SK-N-MC (cell line): ENCODE measurements at regions not wholly inside any gene's neighbourhood (a gene's known extent, or its start where the extent isn't known, plus 50 kb on each side); places are given as distances from the start of the nearest gene placed in this dataset.
A peak's percentile ranks its signal among the peaks of the same experiment; 100 is the strongest.
"Not testable (repeated sequence)": the region's sequence is repeated elsewhere in the genome, so short reads cannot be mapped to it uniquely, and the experiment has no call there.

Experiments
- DNase-seq: peaks from one replicate; pipeline ENCODE4 v3.0.0-alpha.2; 2011; ENCODE audit warnings: low read depth, low spot score
- H3K27ac ChIP-seq: fragments of 200-600 bp; sonication (generic); 2 replicates; pipeline ENCODE4 v1.5.1; 2016; ENCODE audit warnings: mixed run types
- H3K36me3 ChIP-seq: fragments of 200-600 bp; sonication (generic); 2 replicates; pipeline ENCODE4 v1.6.1; 2017; ENCODE audit warnings: antibody characterized with exemption, low read length, mixed read lengths; ENCODE audit not compliant: insufficient read depth
- H3K4me3 ChIP-seq: fragments of 200-600 bp; sonication (generic); 2 replicates; pipeline ENCODE4 v1.5.1; 2016
- H3K9ac ChIP-seq: fragments of 200-600 bp; sonication (generic); 2 replicates; pipeline ENCODE4 v1.8.0; 2017; ENCODE audit warnings: mixed run types, mixed read lengths; ENCODE audit not compliant: insufficient read length
- H3K9me3 ChIP-seq: fragments of 200-600 bp; sonication (generic); 2 replicates; pipeline ENCODE4 v1.6.1; 2017; ENCODE audit warnings: low read depth, mild to moderate bottlenecking, antibody characterized with exemption, low read length, moderate library complexity, mixed read lengths
- EZH2 ChIP-seq: fragments of 200-600 bp; sonication (generic); IDR thresholded peaks from one replicate; pipeline ENCODE4 v1.6.1; 2017; ENCODE audit warnings: antibody characterized with exemption
- FOXP2 ChIP-seq: optimal IDR thresholded peaks from 2 replicates; pipeline ENCODE3; 2011; ENCODE audit warnings: mild to moderate bottlenecking, moderate library complexity; ENCODE audit not compliant: insufficient read depth; ENCODE audit errors: extremely low read length, control extremely low read depth
- POLR2AphosphoS5 ChIP-seq: IDR thresholded peaks from 2 replicates; pipeline ENCODE4 v1.6.1; 2012; ENCODE audit warnings: mild to moderate bottlenecking, low read depth, low read length, borderline replicate concordance

- Histone ChIP-seq H3K4me3 (no peak overlapping the region), H3K9ac (no peak overlapping the region), H3K9me3 (no peaks in the 10 kb centered on the region), H3K27ac (no peak overlapping the region), H3K36me3 (no peaks in the 10 kb centered on the region)
- TF ChIP-seq FOXP2 = no peak
- no peak for TF ChIP-seq EZH2
- no peak for TF ChIP-seq POLR2AphosphoS5
- no peak for DNase-seq
Observed at GRCh38 chr16:25367773-25368524, 110.3 kb upstream of the ZKSCAN2 start.

- DNase-seq = no peak
Observed at GRCh38 chr16:25366078-25366477, 108.4 kb upstream of the ZKSCAN2 start.

GRCh38 chr16:25359516-25359915 is 101.9 kb upstream of the ZKSCAN2 start:
- not testable (repeated sequence) for H3K9ac ChIP-seq, H3K36me3 ChIP-seq, DNase-seq, H3K27ac ChIP-seq, H3K4me3 ChIP-seq, H3K9me3 ChIP-seq

More at GRCh38 chr16:25366078-25366477, 108.4 kb upstream of the ZKSCAN2 start:
- H3K36me3 ChIP-seq = no peaks in the 10 kb centered on the region
- no peaks in the 10 kb centered on the region for H3K9me3 ChIP-seq
- TF ChIP-seq FOXP2 (no peak), EZH2 (no peak)
- no peak overlapping the region for H3K4me3 ChIP-seq
- no peak overlapping the region for H3K9ac ChIP-seq
- no peak overlapping the region for H3K27ac ChIP-seq

- H3K36me3 ChIP-seq = no peaks in the 10 kb centered on the region
- no peak overlapping the region for H3K9ac ChIP-seq
- no peak overlapping the region for H3K27ac ChIP-seq
- DNase-seq = no peak
- no peak overlapping the region for H3K4me3 ChIP-seq
- TF ChIP-seq EZH2 (no peak), FOXP2 (no peak), POLR2AphosphoS5 (no peak)
- no peaks in the 10 kb centered on the region for H3K9me3 ChIP-seq
Observed at GRCh38 chr16:25344006-25344405, 86.4 kb upstream of the ZKSCAN2 start.

DNA sequence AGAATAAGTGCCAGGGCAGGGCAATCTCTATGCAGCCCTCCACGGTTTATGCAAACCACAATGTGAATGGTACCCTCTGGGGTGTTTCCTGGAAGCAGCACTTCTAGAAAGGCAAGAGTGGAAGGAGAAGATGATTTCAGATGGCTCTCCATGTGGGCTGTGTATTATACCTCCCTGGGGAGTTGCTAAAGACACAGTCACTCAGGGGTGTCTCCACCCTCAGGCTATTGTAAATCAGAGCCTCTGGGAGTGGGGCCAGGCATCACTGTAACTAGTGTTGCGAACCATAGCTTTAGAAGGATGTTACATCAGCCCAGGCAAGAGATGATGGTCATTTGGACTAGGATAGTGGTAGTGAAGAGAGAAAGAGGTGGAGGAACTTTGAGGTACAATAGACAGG is 83.3 kb upstream of the ZKSCAN2 start:
- peak; percentile 98 for DNase-seq
- TF ChIP-seq EZH2 (no peak), POLR2AphosphoS5 (peak; percentile 49; the same call in 1 of the 2 replicates), FOXP2 (no peak)
- H3K27ac ChIP-seq = 0 out of 2 replicates have a peak overlapping the region, but pooled peaks have one; percentile 52

GRCh38 chr16:25317732-25318316 is 60.2 kb upstream of the ZKSCAN2 start:
- Histone ChIP-seq H3K36me3 (no peaks in the 10 kb centered on the region), H3K27ac (no peak overlapping the region), H3K4me3 (no peak overlapping the region), H3K9me3 (no peaks in the 10 kb centered on the region), H3K9ac (no peak overlapping the region)
- TF ChIP-seq EZH2 (no peak), POLR2AphosphoS5 (no peak), FOXP2 (no peak)
- DNase-seq = no peak

More for the DNA sequence above, 83.3 kb upstream of the ZKSCAN2 start:
- H3K4me3 ChIP-seq = no peak overlapping the region
- H3K9me3 ChIP-seq = no peaks in the 10 kb centered on the region
- H3K36me3 ChIP-seq = no peaks in the 10 kb centered on the region
- H3K9ac ChIP-seq = no peak overlapping the region

DNA sequence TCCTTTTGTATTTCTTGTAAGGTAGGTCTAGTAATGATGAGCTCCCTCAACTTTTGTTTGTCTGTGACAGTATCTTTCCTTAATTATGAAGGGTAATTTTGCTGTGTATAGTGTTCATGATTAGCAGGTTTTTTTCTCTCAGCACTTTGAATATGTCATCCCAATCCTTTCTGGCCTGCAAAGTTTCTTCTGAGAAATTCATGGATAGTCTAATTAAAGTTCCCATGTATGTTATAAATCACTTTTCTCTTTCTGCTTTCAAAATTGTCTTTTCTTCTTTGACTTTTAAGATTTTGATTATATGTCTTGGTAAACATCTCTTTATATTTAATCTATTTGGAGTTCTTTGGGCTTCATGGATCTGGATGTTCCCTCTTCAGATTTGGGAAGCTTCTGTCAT is 54.3 kb upstream of the ZKSCAN2 start:
- no peak for DNase-seq
- H3K4me3 ChIP-seq = no peak overlapping the region
- H3K9me3 ChIP-seq = 0 out of 2 replicates have a peak, but pooled peaks cover 6% of the 10 kb centered on the region
- H3K27ac ChIP-seq = no peak overlapping the region
- H3K36me3 ChIP-seq = no peaks in the 10 kb centered on the region
- no peak for TF ChIP-seq POLR2AphosphoS5
- TF ChIP-seq EZH2 = no peak
- TF ChIP-seq FOXP2 = no peak
- no peak overlapping the region for H3K9ac ChIP-seq

DNA sequence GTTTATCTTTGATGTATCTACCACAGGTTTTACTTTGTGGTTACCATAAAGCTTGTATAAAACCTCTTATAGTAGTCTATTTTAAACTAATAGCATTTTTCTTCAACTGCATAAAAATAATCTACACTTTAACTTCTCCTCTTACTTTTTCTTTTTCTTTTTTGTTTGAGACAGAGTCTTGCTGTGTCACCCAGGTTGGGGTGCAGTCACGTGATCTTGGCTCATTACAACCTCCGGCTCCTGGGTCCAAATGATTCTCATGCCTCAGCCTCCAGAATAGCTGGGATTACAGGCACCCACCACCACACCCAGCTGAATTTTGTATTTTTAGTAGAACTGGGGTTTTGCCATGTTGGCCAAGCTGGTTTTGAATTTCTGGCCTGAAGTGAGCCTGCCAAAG is 53.4 kb upstream of the ZKSCAN2 start:
- Histone ChIP-seq H3K9ac (no peak overlapping the region), H3K9me3 (0 out of 2 replicates have a peak, but pooled peaks cover 6% of the 10 kb centered on the region), H3K36me3 (no peaks in the 10 kb centered on the region), H3K27ac (no peak overlapping the region), H3K4me3 (no peak overlapping the region)
- no peak for DNase-seq
- no peak for TF ChIP-seq FOXP2
- no peak for TF ChIP-seq EZH2
- TF ChIP-seq POLR2AphosphoS5 = no peak
